Ishikawa (cell line): ENCODE measurements at regions not wholly inside any gene's neighbourhood (a gene's known extent, or its start where the extent isn't known, plus 50 kb on each side); places are given as distances from the start of the nearest gene placed in this dataset.

Experiments
- CEBPB ChIP-seq: IDR thresholded peaks from 2 replicates; pipeline ENCODE4 v1.6.1; 2012
- CREB1 ChIP-seq: IDR thresholded peaks from 2 replicates; pipeline ENCODE4 v1.6.1; 2012; ENCODE audit warnings: low read depth
- EGR1 ChIP-seq: IDR thresholded peaks from 2 replicates; pipeline ENCODE4 v1.6.1; 2012
- EP300 ChIP-seq: IDR thresholded peaks from 2 replicates; pipeline ENCODE4 v1.6.1; 2012; ENCODE audit warnings: borderline replicate concordance
- FOXM1 ChIP-seq: IDR thresholded peaks from 2 replicates; pipeline ENCODE4 v1.6.1; 2012; ENCODE audit warnings: low read depth, borderline replicate concordance
- MAX ChIP-seq: IDR thresholded peaks from 2 replicates; pipeline ENCODE4 v1.6.1; 2012
- NFIC ChIP-seq: IDR thresholded peaks from 2 replicates; pipeline ENCODE4 v1.6.1; 2012
- RAD21 ChIP-seq: IDR thresholded peaks from 2 replicates; pipeline ENCODE4 v1.6.1; 2012; ENCODE audit warnings: low read depth
- REST ChIP-seq: IDR thresholded peaks from 2 replicates; pipeline ENCODE4 v1.6.1; 2012; ENCODE audit warnings: low read depth, mild to moderate bottlenecking
- TAF1 ChIP-seq: IDR thresholded peaks from 2 replicates; pipeline ENCODE4 v1.6.1; 2012; ENCODE audit warnings: low read depth, mild to moderate bottlenecking
- TCF12 ChIP-seq: IDR thresholded peaks from 2 replicates; pipeline ENCODE4 v1.6.1; 2012; ENCODE audit warnings: low read depth
- TEAD4 ChIP-seq: IDR thresholded peaks from 2 replicates; pipeline ENCODE4 v1.6.1; 2012
- USF1 ChIP-seq: IDR thresholded peaks from 2 replicates; pipeline ENCODE4 v1.6.1; 2012
- YY1 ChIP-seq: IDR thresholded peaks from 2 replicates; pipeline ENCODE4 v1.6.1; 2012; ENCODE audit warnings: low read depth
- ZBTB7A ChIP-seq: IDR thresholded peaks from 2 replicates; pipeline ENCODE4 v1.6.1; 2012; ENCODE audit warnings: low read depth

GRCh38 chr3:104132566-104133403 lies 1233.9 kb upstream of the ALCAM start:
- TF ChIP-seq USF1 (no peak), FOXM1 (no peak), MAX (no peak), YY1 (no peak), TCF12 (no peak), CREB1 (no peak), EP300 (no peak), EGR1 (no peak), CEBPB (no peak), TEAD4 (no peak), NFIC (no peak), RAD21 (no peak), ZBTB7A (no peak), TAF1 (no peak), REST (no peak)

- TF ChIP-seq MAX = no peak
- TF ChIP-seq RAD21 = no peak
Observed at GRCh38 chr3:104133630-104134029, 1233.1 kb upstream of the ALCAM start.

GRCh38 chr3:104137116-104137515 lies 1229.6 kb upstream of the ALCAM start:
- TF ChIP-seq REST (no peak), MAX (no peak), USF1 (no peak), RAD21 (no peak), TAF1 (no peak), ZBTB7A (no peak), EP300 (no peak), EGR1 (no peak)

GRCh38 chr3:104145164-104145563 lies 1221.5 kb upstream of the ALCAM start:
- TF ChIP-seq TCF12 = no peak
- TF ChIP-seq NFIC = no peak
- TF ChIP-seq RAD21 = no peak
- TF ChIP-seq TEAD4 = no peak
- no peak for TF ChIP-seq USF1
- no peak for TF ChIP-seq TAF1
- TF ChIP-seq EGR1 = no peak

GRCh38 chr3:104149154-104149553 lies 1217.6 kb upstream of the ALCAM start:
- TF ChIP-seq ZBTB7A = no peak
- no peak for TF ChIP-seq CEBPB
- TF ChIP-seq USF1 = no peak
- TF ChIP-seq MAX = no peak
- no peak for TF ChIP-seq FOXM1
- TF ChIP-seq NFIC = no peak
- TF ChIP-seq REST = no peak
- no peak for TF ChIP-seq EGR1
- TF ChIP-seq TCF12 = no peak
- no peak for TF ChIP-seq TAF1
- TF ChIP-seq TEAD4 = no peak
- TF ChIP-seq YY1 = no peak
- no peak for TF ChIP-seq RAD21
- no peak for TF ChIP-seq CREB1
- TF ChIP-seq EP300 = no peak
